Vagina (tissue), 2 donors: ENCODE measurements at regions not wholly inside any gene's neighbourhood (a gene's known extent, or its start where the extent isn't known, plus 50 kb on each side); places are given as distances from the start of the nearest gene placed in this dataset.

ENCODE experiments used
- DNase-seq, 2 donors: peaks; one replicate each; pipeline ENCODE4 v3.0.0-alpha.2; 2017; ENCODE audit errors: extremely low spot score in 2 of 2
- H3K27ac ChIP-seq: fragments of 200-600 bp; sonication (generic); one replicate; pipeline ENCODE4 v1.5.1; 2019
- H3K27me3 ChIP-seq: fragments of 200-600 bp; sonication (generic); one replicate; pipeline ENCODE4 v1.5.1; 2019
- H3K36me3 ChIP-seq, 2 donors: fragments of 200-600 bp; sonication (generic); one replicate each; pipeline ENCODE4 v1.5.1; 2017 to 2019
- H3K4me1 ChIP-seq: fragments of 200-600 bp; sonication (generic); one replicate; pipeline ENCODE4 v1.5.1; 2019
- H3K4me3 ChIP-seq, 2 donors: fragments of 200-600 bp; sonication (generic); 1 replicate in 1 of 2; 2 replicates in 1 of 2; pipeline ENCODE4 v1.5.1; 2016 to 2019
- H3K9me3 ChIP-seq: fragments of 200-600 bp; sonication (generic); one replicate; pipeline ENCODE4 v1.5.1; 2019
- POLR2A ChIP-seq, 2 donors: fragments of 450-650 bp; IDR thresholded peaks; one replicate each; pipeline ENCODE4 v1.6.1; 2017; ENCODE audit warnings: antibody characterized with exemption in 2 of 2, mild to moderate bottlenecking in 2 of 2, moderate library complexity in 2 of 2
- POLR2AphosphoS5 ChIP-seq, 2 donors: sonication (generic); formaldehyde crosslinking; IDR thresholded peaks; one replicate each; pipeline ENCODE4 v1.9.0; 2017; ENCODE audit warnings: antibody characterized with exemption in 2 of 2, mild to moderate bottlenecking in 2 of 2, low read depth in 1 of 2; ENCODE audit not compliant: insufficient read depth in 1 of 2
- intact Hi-C: fragments of 100-400 bp; cut with DNase I; formaldehyde crosslinking; loops from one replicate; pipeline ENCODE4 v1.15.1; 2023
- TF ChIP-seq, protein P1 (sequence below), 3 experiments: fragments of 450-650 bp in 2 of 3; fragments of 200-600 bp in 1 of 3; sonication (generic) in 1 of 3; IDR thresholded peaks; one replicate each; pipeline ENCODE4 v1.5.1; 2017 to 2019; ENCODE audit warnings: antibody characterized with exemption in 3 of 3, mild to moderate bottlenecking in 2 of 3, moderate library complexity in 2 of 3

DNA sequence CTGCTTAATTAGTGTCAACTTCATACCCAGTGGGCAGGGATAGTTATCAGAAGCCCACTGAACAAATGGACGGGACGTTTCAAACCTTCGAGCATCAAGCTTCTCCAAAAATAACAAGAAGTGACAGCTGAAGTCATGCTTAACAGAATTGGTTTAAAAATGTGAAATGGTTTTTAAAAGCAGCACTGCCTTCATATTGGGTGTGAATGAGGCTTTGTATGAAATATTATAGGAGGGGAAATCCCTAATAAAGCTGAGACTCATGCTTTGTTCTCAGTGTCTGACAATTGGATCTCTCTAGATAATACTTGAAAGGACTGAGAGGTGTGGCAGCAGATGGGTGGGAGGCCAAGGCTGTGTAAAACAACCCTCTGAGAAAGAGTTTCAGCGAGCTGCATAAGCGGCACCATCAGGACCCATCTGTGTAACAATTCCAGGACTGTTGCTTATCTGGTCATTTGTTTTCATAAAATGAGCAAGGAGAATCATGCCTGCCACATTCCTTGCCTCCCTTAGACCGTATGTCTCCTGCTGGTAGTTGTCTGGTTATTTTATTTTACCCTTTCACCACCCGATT is 667.7 kb downstream of the DIAPH3 start:
- Histone ChIP-seq H3K4me1 (peaks cover 6% of the 10 kb centered on the region), H3K4me3 (no peak overlapping the region), H3K27ac (no peak overlapping the region), H3K36me3 (no peaks in the 10 kb centered on the region), H3K27me3 (no peaks in the 10 kb centered on the region), H3K9me3 (no peaks in the 10 kb centered on the region)
- no peak for DNase-seq
- TF ChIP-seq, protein P1, sequence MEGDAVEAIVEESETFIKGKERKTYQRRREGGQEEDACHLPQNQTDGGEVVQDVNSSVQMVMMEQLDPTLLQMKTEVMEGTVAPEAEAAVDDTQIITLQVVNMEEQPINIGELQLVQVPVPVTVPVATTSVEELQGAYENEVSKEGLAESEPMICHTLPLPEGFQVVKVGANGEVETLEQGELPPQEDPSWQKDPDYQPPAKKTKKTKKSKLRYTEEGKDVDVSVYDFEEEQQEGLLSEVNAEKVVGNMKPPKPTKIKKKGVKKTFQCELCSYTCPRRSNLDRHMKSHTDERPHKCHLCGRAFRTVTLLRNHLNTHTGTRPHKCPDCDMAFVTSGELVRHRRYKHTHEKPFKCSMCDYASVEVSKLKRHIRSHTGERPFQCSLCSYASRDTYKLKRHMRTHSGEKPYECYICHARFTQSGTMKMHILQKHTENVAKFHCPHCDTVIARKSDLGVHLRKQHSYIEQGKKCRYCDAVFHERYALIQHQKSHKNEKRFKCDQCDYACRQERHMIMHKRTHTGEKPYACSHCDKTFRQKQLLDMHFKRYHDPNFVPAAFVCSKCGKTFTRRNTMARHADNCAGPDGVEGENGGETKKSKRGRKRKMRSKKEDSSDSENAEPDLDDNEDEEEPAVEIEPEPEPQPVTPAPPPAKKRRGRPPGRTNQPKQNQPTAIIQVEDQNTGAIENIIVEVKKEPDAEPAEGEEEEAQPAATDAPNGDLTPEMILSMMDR (IDR thresholded peaks at IDR 0.05): no peak
- no peak for TF ChIP-seq POLR2A (IDR thresholded peaks at IDR 0.05)
- no peak for TF ChIP-seq POLR2AphosphoS5 (IDR thresholded peaks at IDR 0.05; ENCODE audit: insufficient read depth in 1 of 2, low read depth in 1 of 2)
- intact Hi-C loops: no loop called here

DNA sequence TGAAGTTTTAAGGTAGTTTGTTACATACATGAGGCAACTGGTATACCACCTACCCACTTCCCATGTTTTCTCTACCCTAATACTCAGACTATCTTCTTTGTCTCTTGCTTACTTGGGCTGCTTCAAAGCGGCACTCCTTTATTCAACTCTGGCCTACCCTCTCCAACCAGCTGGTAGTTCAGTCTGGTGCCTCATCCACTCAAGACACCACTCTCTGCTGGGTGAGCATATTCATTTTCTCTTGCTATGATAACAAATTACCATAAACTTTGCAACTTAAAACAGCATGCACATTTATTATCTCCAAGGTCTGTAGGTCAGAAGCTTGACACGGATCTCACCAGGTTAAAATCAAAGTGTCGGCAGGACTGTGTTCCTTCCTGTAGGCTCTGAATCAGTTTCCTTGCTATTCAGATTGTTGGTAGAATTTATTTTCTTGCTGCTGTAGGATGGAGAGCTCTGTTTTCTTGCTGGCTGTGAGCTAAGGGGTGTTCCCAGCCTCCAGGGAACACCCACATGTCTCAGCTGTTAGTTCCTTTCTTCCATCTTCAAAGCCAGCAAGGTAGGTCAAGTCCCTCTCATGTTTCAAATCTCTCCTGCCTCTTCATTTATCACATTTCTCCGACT is 666.0 kb downstream of the DIAPH3 start:
- H3K27ac ChIP-seq: no peak overlapping the region
- intact Hi-C loops: no loop called here
- TF ChIP-seq POLR2AphosphoS5 (IDR thresholded peaks at IDR 0.05; ENCODE audit: insufficient read depth in 1 of 2, low read depth in 1 of 2) (no peak), POLR2A (IDR thresholded peaks at IDR 0.05) (no peak)
- TF ChIP-seq, protein P1 (IDR thresholded peaks at IDR 0.05): no peak
- no peak for DNase-seq
- H3K9me3 ChIP-seq: no peaks in the 10 kb centered on the region
- H3K4me3 ChIP-seq: no peak overlapping the region
- H3K4me1 ChIP-seq: peaks cover 6% of the 10 kb centered on the region
- no peaks in the 10 kb centered on the region for H3K27me3 ChIP-seq
- H3K36me3 ChIP-seq: no peaks in the 10 kb centered on the region

DNA sequence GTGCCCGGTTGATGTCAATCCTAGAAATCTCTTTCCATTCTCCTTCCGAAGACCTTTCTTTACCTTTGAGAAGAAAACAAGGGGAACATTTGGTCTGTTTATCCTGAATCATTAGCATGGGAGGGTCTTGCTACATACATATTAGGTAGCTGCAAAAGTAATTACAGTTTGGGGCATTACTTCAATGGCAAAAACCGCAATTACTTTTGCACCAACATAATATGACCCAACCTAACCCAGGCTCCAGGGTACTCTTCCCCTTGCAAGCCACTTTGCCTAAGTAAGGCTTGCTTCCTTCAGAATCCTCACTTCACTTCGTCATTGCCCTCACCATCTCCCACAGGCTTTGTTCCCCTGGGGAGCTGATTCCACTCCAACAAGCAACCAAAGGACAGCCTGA is 662.7 kb downstream of the DIAPH3 start:
- TF ChIP-seq POLR2A (IDR thresholded peaks at IDR 0.05) (no peak), POLR2AphosphoS5 (IDR thresholded peaks at IDR 0.05; ENCODE audit: insufficient read depth in 1 of 2, low read depth in 1 of 2) (no peak)
- TF ChIP-seq, protein P1 (IDR thresholded peaks at IDR 0.05): no peak
- no peak overlapping the region for H3K4me3 ChIP-seq
- no peaks in the 10 kb centered on the region for H3K27me3 ChIP-seq
- no peaks in the 10 kb centered on the region for H3K4me1 ChIP-seq
- H3K36me3 ChIP-seq: no peaks in the 10 kb centered on the region
- no peak overlapping the region for H3K27ac ChIP-seq
- intact Hi-C loops: no loop called here
- DNase-seq: no peak
- H3K9me3 ChIP-seq: no peaks in the 10 kb centered on the region

DNA sequence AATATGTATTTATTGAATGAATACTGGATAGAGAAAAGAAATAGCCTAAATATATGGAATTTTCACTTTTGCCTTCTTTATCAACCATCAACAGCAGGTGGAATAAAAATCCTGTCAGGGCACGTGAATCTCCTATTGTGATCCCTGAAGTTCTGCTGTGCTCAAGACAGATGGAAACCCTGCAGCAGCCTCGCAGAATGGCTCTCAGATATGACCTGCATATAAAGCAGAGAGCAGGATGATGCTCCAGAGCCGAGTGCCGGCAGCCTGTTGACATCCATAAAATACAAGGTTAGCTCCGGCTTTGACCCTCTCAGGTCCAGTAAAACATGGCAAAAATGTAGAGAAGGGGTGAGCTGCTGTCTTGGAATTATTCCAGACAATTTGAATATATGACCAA is 659.3 kb downstream of the DIAPH3 start:
- DNase-seq: no peak

DNA sequence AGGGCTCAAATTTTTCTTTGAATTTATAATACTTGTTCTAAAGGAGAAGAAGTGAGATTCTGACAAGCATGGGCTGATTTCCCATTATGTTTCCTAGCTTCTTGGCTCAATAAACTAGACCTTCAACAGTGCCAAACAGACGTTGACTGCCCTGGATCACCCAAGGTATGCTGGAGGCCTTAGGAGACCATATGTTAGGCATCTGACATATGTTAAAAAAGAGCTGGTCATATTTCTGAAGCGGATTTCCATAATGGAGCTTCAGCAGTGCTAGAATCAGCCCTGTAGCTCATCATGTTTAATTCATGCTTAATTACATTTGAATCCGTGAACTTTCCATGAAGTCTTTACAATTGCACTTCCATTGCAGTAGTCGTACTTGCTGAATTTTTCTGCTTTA is 653.3 kb downstream of the DIAPH3 start:
- Histone ChIP-seq H3K9me3 (no peaks in the 10 kb centered on the region), H3K4me1 (no peaks in the 10 kb centered on the region), H3K4me3 (no peak overlapping the region), H3K36me3 (no peaks in the 10 kb centered on the region), H3K27ac (no peak overlapping the region), H3K27me3 (no peaks in the 10 kb centered on the region)
- no peak for TF ChIP-seq POLR2AphosphoS5 (IDR thresholded peaks at IDR 0.05; ENCODE audit: insufficient read depth in 1 of 2, low read depth in 1 of 2)
- no peak for TF ChIP-seq POLR2A (IDR thresholded peaks at IDR 0.05)
- DNase-seq: no peak
- intact Hi-C loops: no loop called here

More for the DNA sequence above, 659.3 kb downstream of the DIAPH3 start:
- H3K9me3 ChIP-seq: no peaks in the 10 kb centered on the region
- no peaks in the 10 kb centered on the region for H3K27me3 ChIP-seq
- intact Hi-C loops: no loop called here
- H3K27ac ChIP-seq: no peak overlapping the region
- H3K36me3 ChIP-seq: no peaks in the 10 kb centered on the region
- no peak for TF ChIP-seq POLR2AphosphoS5 (IDR thresholded peaks at IDR 0.05; ENCODE audit: insufficient read depth in 1 of 2, low read depth in 1 of 2)
- no peak for TF ChIP-seq POLR2A (IDR thresholded peaks at IDR 0.05)
- TF ChIP-seq, protein P1 (IDR thresholded peaks at IDR 0.05): no peak
- H3K4me1 ChIP-seq: no peaks in the 10 kb centered on the region
- H3K4me3 ChIP-seq: no peak overlapping the region
